Bronchial epithelial cell (primary cell): ENCODE measurements at regions not wholly inside any gene's neighbourhood (a gene's known extent, or its start where the extent isn't known, plus 50 kb on each side); places are given as distances from the start of the nearest gene placed in this dataset.
A peak's percentile ranks its signal among the peaks of the same experiment; 100 is the strongest.
"Not testable (repeated sequence)": the region's sequence is repeated elsewhere in the genome, so short reads cannot be mapped to it uniquely, and the experiment has no call there.

Source experiments
- DNase-seq: peaks from one replicate; pipeline ENCODE4 v3.0.0-alpha.2; 2010; ENCODE audit warnings: low read depth
- FAIRE-seq: peaks from 2 replicates; lab custom pipeline; 2011; peaks lifted over from hg19 to GRCh38; lab: Jason Lieb, UNC
- H3K27me3 ChIP-seq: 2 replicates; pipeline ENCODE4 v1.5.1; 2011; ENCODE audit warnings: low read length; ENCODE audit not compliant: control insufficient read depth, insufficient read depth
- H3K36me3 ChIP-seq: 2 replicates; pipeline ENCODE4 v1.5.1; 2011; ENCODE audit warnings: low read length; ENCODE audit not compliant: control insufficient read depth, insufficient read depth
- H3K4me3 ChIP-seq: 2 replicates; pipeline ENCODE4 v1.5.1; 2011; ENCODE audit warnings: mild to moderate bottlenecking, low read depth, low read length, control low read depth
- CTCF ChIP-seq: IDR thresholded peaks from 2 replicates; pipeline ENCODE4 v1.5.1; 2011; ENCODE audit warnings: mild to moderate bottlenecking, moderate library complexity, low read length, control low read depth, inconsistent platforms; ENCODE audit not compliant: insufficient read depth, severe bottlenecking

- H3K36me3 ChIP-seq: no peaks in the 10 kb centered on the region
- H3K4me3 ChIP-seq: no peak overlapping the region
- no peaks in the 10 kb centered on the region for H3K27me3 ChIP-seq
- no peak for TF ChIP-seq CTCF
- DNase-seq: no peak
- no peak for FAIRE-seq
Measured at GRCh38 chr12:69171881-69172280, 67.5 kb upstream of the CPSF6 start.

GRCh38 chr12:69172491-69172890, 66.9 kb upstream of the CPSF6 start:
- TF ChIP-seq CTCF: no peak
- Histone ChIP-seq H3K27me3 (no peaks in the 10 kb centered on the region), H3K4me3 (no peak overlapping the region), H3K36me3 (no peaks in the 10 kb centered on the region)
- no peak for DNase-seq
- no peak for FAIRE-seq

- TF ChIP-seq CTCF: no peak
- DNase-seq (no peak), FAIRE-seq (peak; percentile 28)
- Histone ChIP-seq H3K4me3 (no peak overlapping the region), H3K27me3 (no peaks in the 10 kb centered on the region), H3K36me3 (no peaks in the 10 kb centered on the region)
Measured at GRCh38 chr12:69173368-69173767, 66.0 kb upstream of the CPSF6 start.

GRCh38 chr12:69179786-69180185, 59.6 kb upstream of the CPSF6 start:
- TF ChIP-seq CTCF: no peak
- no peaks in the 10 kb centered on the region for H3K36me3 ChIP-seq
- FAIRE-seq (no peak), DNase-seq (no peak)
- no peaks in the 10 kb centered on the region for H3K27me3 ChIP-seq
- no peak overlapping the region for H3K4me3 ChIP-seq

GRCh38 chr12:69187572-69187971, 51.8 kb upstream of the CPSF6 start:
- not testable (repeated sequence) for FAIRE-seq, DNase-seq, H3K4me3 ChIP-seq, H3K27me3 ChIP-seq, H3K36me3 ChIP-seq

GRCh38 chr12:69189378-69189978, 49.9 kb upstream of the CPSF6 start:
- DNase-seq (no peak), FAIRE-seq (no peak)
- no peak overlapping the region for H3K4me3 ChIP-seq
- no peaks in the 10 kb centered on the region for H3K27me3 ChIP-seq
- H3K36me3 ChIP-seq: no peaks in the 10 kb centered on the region
- no peak for TF ChIP-seq CTCF
